A549 (cell line): ENCODE measurements at regions not wholly inside any gene's neighbourhood (a gene's known extent, or its start where the extent isn't known, plus 50 kb on each side); places are given as distances from the start of the nearest gene placed in this dataset.

ENCODE experiments used
- ATAC-seq, 2 experiments: fragments of 200-7000 bp in 1 of 2; fragments of >200 bp in 1 of 2; cut with Nextera tagmentation in 1 of 2; cut with Tn5 transposase in 1 of 2; 3 replicates each; pipeline versions ENCODE4 v1.8.0 to v1.9.1; 2018 to 2020; ENCODE audit warnings: mild to moderate bottlenecking in 1 of 2, moderate library complexity in 1 of 2
- CTCF ChIA-PET: fragments of 300-600 bp; sonication (Branson Sonifier 250); formaldehyde crosslinking; extraction: SDS; loops from one replicate; lab custom pipeline; 2021; ENCODE audit warnings: antibody characterized with exemption, inconsistent platforms; lab: Yijun Ruan, JAX
- POLR2A ChIA-PET: fragments of 350-600 bp; formaldehyde crosslinking; extraction: SDS; loops from one replicate; lab custom pipeline; 2021; ENCODE audit warnings: antibody characterized with exemption, inconsistent platforms; lab: Yijun Ruan, JAX
- DNase-seq, 2 experiments: peaks; one replicate each; pipeline versions ENCODE4 v3.0.0 to v3.0.0-alpha.2; 2011 to 2016; ENCODE audit warnings: low read depth in 1 of 2, low spot score in 1 of 2
- FAIRE-seq: peaks from 2 replicates; lab custom pipeline; 2011; peaks lifted over from hg19 to GRCh38; lab: Jason Lieb, UNC
- H3K27ac ChIP-seq, 2 experiments: fragments of >200 bp; sonication (Bioruptor Twin); formaldehyde crosslinking; 3 replicates each; pipeline ENCODE4 v1.5.1; 2016 to 2017
- H3K4me1 ChIP-seq: fragments of >200 bp; sonication (Bioruptor Twin); formaldehyde crosslinking; 3 replicates; pipeline ENCODE4 v1.6.1; 2016
- H3K4me2 ChIP-seq: fragments of >200 bp; sonication (Bioruptor Twin); formaldehyde crosslinking; 3 replicates; pipeline ENCODE4 v1.6.1; 2016
- H3K4me3 ChIP-seq: fragments of >200 bp; sonication (Bioruptor Twin); formaldehyde crosslinking; 3 replicates; pipeline ENCODE4 v1.5.1; 2016
- H3K9me3 ChIP-seq: fragments of >200 bp; sonication (Bioruptor Twin); formaldehyde crosslinking; 3 replicates; pipeline ENCODE4 v1.6.1; 2016
- CBX2 ChIP-seq: fragments of 200-600 bp; sonication (generic); IDR thresholded peaks from 2 replicates; pipeline ENCODE4 v1.6.1; 2016; ENCODE audit warnings: low read depth, mild to moderate bottlenecking, borderline replicate concordance
- CBX8 ChIP-seq: fragments of 200-600 bp; sonication (generic); IDR thresholded peaks from 2 replicates; pipeline ENCODE4 v1.6.1; 2016
- CEBPB ChIP-seq, 2 experiments: fragments of >200 bp in 1 of 2; sonication (Bioruptor Twin) in 1 of 2; formaldehyde crosslinking in 1 of 2; IDR thresholded peaks; 2 replicates each; pipeline ENCODE4 v1.6.1; 2012 to 2016
- CHD2 ChIP-seq: fragments of 150-350 bp; IDR thresholded peaks from 2 replicates; pipeline ENCODE4 v1.6.1; 2014; ENCODE audit warnings: low read length; ENCODE audit not compliant: partially characterized antibody
- EHF ChIP-seq: fragments of 250-450 bp; sonication (Bioruptor Pico); IDR thresholded peaks from 2 replicates; pipeline ENCODE4 v1.5.0; 2020; ENCODE audit warnings: mild to moderate bottlenecking
- EHMT2 ChIP-seq: fragments of 200-600 bp; sonication (generic); IDR thresholded peaks from 2 replicates; pipeline ENCODE4 v1.6.1; 2016; ENCODE audit warnings: antibody characterized with exemption, low read depth, mild to moderate bottlenecking, moderate library complexity
- EP300 ChIP-seq, 2 experiments: fragments of >200 bp; sonication (Bioruptor Twin); formaldehyde crosslinking; IDR thresholded peaks; 2 replicates in 1 of 2; 3 replicates in 1 of 2; pipeline ENCODE4 v1.6.1; 2016 to 2017
- FOSB ChIP-seq: fragments of 250-450 bp; sonication (Bioruptor Pico); IDR thresholded peaks from 2 replicates; pipeline ENCODE4 v1.5.0; 2020; ENCODE audit warnings: mild to moderate bottlenecking, moderate library complexity
- HDAC2 ChIP-seq: fragments of 200-600 bp; sonication (generic); IDR thresholded peaks from 2 replicates; pipeline ENCODE4 v1.6.1; 2016
- HOXB5 ChIP-seq: fragments of 250-450 bp; sonication (Bioruptor Pico); IDR thresholded peaks from 2 replicates; pipeline ENCODE4 v1.5.0; 2020; ENCODE audit warnings: mild to moderate bottlenecking, moderate library complexity
- KDM5A ChIP-seq: fragments of 200-600 bp; sonication (generic); IDR thresholded peaks from 2 replicates; pipeline ENCODE4 v1.6.1; 2016; ENCODE audit warnings: antibody characterized with exemption, mild to moderate bottlenecking
- NFE2L2 ChIP-seq: fragments of 150-350 bp; conservative IDR thresholded peaks from 2 replicates; pipeline ENCODE4 v1.6.1; 2014; ENCODE audit warnings: low read length
- NPAS2 ChIP-seq: fragments of 250-450 bp; sonication (Bioruptor Pico); IDR thresholded peaks from 2 replicates; pipeline ENCODE4 v1.8.0; 2022; ENCODE audit warnings: mild to moderate bottlenecking, moderate library complexity, borderline replicate concordance
- NR3C1 ChIP-seq: fragments of >200 bp; sonication (Bioruptor Twin); formaldehyde crosslinking; IDR thresholded peaks from 3 replicates; pipeline ENCODE4 v1.6.1; 2017
- RAD21 ChIP-seq, 2 experiments: fragments of >200 bp in 1 of 2; sonication (Bioruptor Twin) in 1 of 2; formaldehyde crosslinking in 1 of 2; IDR thresholded peaks in 1 of 2; conservative IDR thresholded peaks in 1 of 2; 2 replicates in 1 of 2; 3 replicates in 1 of 2; pipeline ENCODE4 v1.6.1; 2012 to 2018; ENCODE audit warnings: inconsistent platforms in 1 of 2
- RARB ChIP-seq: fragments of 250-450 bp; sonication (Bioruptor Pico); IDR thresholded peaks from 2 replicates; pipeline ENCODE4 v1.8.0; 2021; ENCODE audit warnings: mild to moderate bottlenecking, moderate library complexity
- RCOR1 ChIP-seq: fragments of 150-350 bp; IDR thresholded peaks from 2 replicates; pipeline ENCODE4 v1.6.1; 2014; ENCODE audit warnings: antibody characterized with exemption, low read length, low read depth
- RNF2 ChIP-seq: fragments of 200-600 bp; sonication (generic); IDR thresholded peaks from 2 replicates; pipeline ENCODE4 v1.6.1; 2016; ENCODE audit warnings: low read depth, mild to moderate bottlenecking, antibody characterized with exemption, moderate library complexity, borderline replicate concordance
- SMC3 ChIP-seq: fragments of >200 bp; sonication (Bioruptor Twin); formaldehyde crosslinking; IDR thresholded peaks from 3 replicates; pipeline ENCODE4 v1.6.1; 2018; ENCODE audit warnings: inconsistent platforms
- SREBF2 ChIP-seq: fragments of 450-650 bp; IDR thresholded peaks from 2 replicates; pipeline ENCODE4 v1.6.1; 2014; ENCODE audit warnings: mild to moderate bottlenecking, moderate library complexity
- ZC3H11A ChIP-seq: fragments of 450-650 bp; IDR thresholded peaks from 2 replicates; pipeline ENCODE4 v1.6.1; 2014; ENCODE audit warnings: antibody characterized with exemption, mild to moderate bottlenecking
- WGBS: methylation state at CpG from one replicate; pipeline ENCODE4 v1.1.6; 2017; ENCODE audit errors: missing lambda C conversion rate; 5-methylcytosine and 5-hydroxymethylcytosine counted together
- TF ChIP-seq, protein P1 (sequence below): fragments of 250-450 bp; sonication (Bioruptor Pico); IDR thresholded peaks from 2 replicates; pipeline ENCODE4 v1.5.0; 2020; ENCODE audit warnings: low read depth, mild to moderate bottlenecking, moderate library complexity
- TF ChIP-seq, protein P2 (sequence below): fragments of 450-650 bp; IDR thresholded peaks from 2 replicates; pipeline ENCODE4 v1.6.1; 2014; ENCODE audit warnings: antibody characterized with exemption
- TF ChIP-seq, protein P3 (sequence below): fragments of 200-600 bp; sonication (generic); IDR thresholded peaks from 2 replicates; pipeline ENCODE4 v1.6.1; 2016; ENCODE audit warnings: antibody characterized with exemption, mild to moderate bottlenecking, moderate library complexity
- TF ChIP-seq, protein P4 (sequence below): IDR thresholded peaks from 2 replicates; pipeline ENCODE4 v1.6.1; 2012
- TF ChIP-seq, protein P5 (sequence below): IDR thresholded peaks from 2 replicates; pipeline ENCODE4 v1.6.1; 2012

DNA sequence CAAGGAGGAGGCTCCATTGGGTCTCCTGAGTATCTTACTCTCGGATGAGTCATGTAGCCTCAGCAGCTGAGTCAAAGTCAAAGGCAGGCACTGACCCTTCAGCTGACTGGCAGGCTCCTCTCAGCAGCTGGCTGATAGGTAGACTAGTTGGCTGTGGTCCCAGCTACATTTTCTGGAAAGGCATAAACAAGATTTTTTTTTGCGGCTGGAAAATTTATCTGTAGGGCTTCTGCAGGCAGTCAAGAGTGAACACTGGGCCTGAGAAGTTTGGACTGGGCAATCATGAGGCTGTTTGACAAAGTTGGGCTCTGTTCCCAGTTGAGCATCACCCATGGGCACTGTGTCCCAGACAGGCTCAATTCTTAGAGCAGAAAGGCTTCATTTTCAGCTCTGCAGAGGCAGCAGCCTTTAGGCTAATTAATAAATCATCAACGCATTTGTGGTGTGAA lies 796.2 kb downstream of the CCSER2 start:
- FAIRE-seq, result no peak
- no peak for DNase-seq
- POLR2A ChIA-PET, result no interaction called here
- Histone ChIP-seq H3K9me3 (no peaks in the 10 kb centered on the region), H3K27ac (no peak overlapping the region), H3K4me1 (no peaks in the 10 kb centered on the region), H3K4me3 (no peak overlapping the region), H3K4me2 (no peak overlapping the region)
- CTCF ChIA-PET, result no interaction called here
- 6% methylated on average over 3 of the region's 3 CpGs for WGBS
- no peak for ATAC-seq
- TF ChIP-seq RNF2 (no peak), NFE2L2 (no peak), RARB (CRISPR knock-in tag) (no peak), KDM5A (no peak), CEBPB (IDR thresholded peaks at IDR 0.05) (no peak), HDAC2 (no peak), CBX8 (no peak)
- TF ChIP-seq, protein P1, sequence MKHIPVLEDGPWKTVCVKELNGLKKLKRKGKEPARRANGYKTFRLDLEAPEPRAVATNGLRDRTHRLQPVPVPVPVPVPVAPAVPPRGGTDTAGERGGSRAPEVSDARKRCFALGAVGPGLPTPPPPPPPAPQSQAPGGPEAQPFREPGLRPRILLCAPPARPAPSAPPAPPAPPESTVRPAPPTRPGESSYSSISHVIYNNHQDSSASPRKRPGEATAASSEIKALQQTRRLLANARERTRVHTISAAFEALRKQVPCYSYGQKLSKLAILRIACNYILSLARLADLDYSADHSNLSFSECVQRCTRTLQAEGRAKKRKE, result no peak

DNA sequence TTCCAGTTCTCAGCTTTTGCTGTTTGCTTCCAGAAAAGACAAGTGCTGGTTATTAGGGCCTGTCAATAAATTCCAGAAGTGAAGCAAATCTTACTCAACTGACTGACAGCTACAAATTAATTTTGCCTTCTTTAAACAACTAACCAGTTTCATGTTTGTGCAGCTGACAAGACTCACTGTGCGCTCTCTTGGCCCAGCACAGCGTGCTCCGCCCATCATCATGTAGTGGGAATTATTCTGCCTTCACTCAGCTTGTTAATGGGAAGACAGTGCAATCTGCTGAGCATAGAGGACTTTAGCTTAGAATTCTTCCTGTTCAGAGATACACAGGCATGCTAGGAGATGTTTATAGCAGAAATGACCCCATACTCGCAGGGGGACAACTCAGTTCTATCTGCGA lies 808.9 kb downstream of the CCSER2 start:
- Histone ChIP-seq H3K9me3 (no peaks in the 10 kb centered on the region), H3K4me2 (no peak overlapping the region), H3K4me3 (no peak overlapping the region), H3K27ac (no peak overlapping the region), H3K4me1 (no peaks in the 10 kb centered on the region)
- CTCF ChIA-PET, result no interaction called here
- ATAC-seq, result no peak
- POLR2A ChIA-PET, result no interaction called here
- no peak for TF ChIP-seq CBX2
- TF ChIP-seq SREBF2, result no peak
- no peak for TF ChIP-seq RAD21 (conservative IDR thresholded peaks at IDR 0.05 in 1 of 2, IDR thresholded peaks at IDR 0.05 in 1 of 2)
- no peak for DNase-seq
- WGBS, result 13% methylated on average over 5 of the region's 5 CpGs
- no peak for FAIRE-seq

DNA sequence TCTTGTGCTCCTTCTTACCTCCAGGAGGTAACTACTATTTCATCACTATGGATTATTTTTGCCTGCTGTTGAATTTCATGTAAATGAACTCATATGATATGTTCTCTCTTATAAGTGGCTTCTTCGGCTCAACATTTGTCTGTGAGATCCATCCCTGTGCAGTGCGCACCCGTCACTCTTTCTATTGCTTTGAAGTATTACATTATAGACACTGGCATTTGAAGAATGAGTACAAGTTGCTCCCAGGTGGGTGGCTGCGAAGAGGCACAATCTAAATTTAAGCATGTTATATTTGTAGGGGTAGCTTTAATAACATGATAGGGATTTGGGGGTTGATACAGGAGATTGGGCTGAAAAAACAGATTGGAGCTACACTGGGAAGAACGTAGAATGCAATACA lies 809.7 kb downstream of the CCSER2 start:
- no peak overlapping the region for H3K27ac ChIP-seq
- H3K4me2 ChIP-seq, result no peak overlapping the region
- ChIA-PET POLR2A (no interaction called here), CTCF (no interaction called here)
- H3K9me3 ChIP-seq, result no peaks in the 10 kb centered on the region
- 21% methylated on average over 5 of the region's 5 CpGs for WGBS
- H3K4me1 ChIP-seq, result no peaks in the 10 kb centered on the region
- no peak for FAIRE-seq
- TF ChIP-seq FOSB (CRISPR knock-in tag), result no peak
- TF ChIP-seq, protein P2, sequence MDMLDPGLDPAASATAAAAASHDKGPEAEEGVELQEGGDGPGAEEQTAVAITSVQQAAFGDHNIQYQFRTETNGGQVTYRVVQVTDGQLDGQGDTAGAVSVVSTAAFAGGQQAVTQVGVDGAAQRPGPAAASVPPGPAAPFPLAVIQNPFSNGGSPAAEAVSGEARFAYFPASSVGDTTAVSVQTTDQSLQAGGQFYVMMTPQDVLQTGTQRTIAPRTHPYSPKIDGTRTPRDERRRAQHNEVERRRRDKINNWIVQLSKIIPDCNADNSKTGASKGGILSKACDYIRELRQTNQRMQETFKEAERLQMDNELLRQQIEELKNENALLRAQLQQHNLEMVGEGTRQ, result no peak
- TF ChIP-seq EHMT2, result no peak
- no peak for TF ChIP-seq NR3C1
- TF ChIP-seq, protein P3, sequence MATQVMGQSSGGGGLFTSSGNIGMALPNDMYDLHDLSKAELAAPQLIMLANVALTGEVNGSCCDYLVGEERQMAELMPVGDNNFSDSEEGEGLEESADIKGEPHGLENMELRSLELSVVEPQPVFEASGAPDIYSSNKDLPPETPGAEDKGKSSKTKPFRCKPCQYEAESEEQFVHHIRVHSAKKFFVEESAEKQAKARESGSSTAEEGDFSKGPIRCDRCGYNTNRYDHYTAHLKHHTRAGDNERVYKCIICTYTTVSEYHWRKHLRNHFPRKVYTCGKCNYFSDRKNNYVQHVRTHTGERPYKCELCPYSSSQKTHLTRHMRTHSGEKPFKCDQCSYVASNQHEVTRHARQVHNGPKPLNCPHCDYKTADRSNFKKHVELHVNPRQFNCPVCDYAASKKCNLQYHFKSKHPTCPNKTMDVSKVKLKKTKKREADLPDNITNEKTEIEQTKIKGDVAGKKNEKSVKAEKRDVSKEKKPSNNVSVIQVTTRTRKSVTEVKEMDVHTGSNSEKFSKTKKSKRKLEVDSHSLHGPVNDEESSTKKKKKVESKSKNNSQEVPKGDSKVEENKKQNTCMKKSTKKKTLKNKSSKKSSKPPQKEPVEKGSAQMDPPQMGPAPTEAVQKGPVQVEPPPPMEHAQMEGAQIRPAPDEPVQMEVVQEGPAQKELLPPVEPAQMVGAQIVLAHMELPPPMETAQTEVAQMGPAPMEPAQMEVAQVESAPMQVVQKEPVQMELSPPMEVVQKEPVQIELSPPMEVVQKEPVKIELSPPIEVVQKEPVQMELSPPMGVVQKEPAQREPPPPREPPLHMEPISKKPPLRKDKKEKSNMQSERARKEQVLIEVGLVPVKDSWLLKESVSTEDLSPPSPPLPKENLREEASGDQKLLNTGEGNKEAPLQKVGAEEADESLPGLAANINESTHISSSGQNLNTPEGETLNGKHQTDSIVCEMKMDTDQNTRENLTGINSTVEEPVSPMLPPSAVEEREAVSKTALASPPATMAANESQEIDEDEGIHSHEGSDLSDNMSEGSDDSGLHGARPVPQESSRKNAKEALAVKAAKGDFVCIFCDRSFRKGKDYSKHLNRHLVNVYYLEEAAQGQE, result no peak
- no peak for TF ChIP-seq EHF (CRISPR knock-in tag)
- no peak for TF ChIP-seq EP300 (IDR thresholded peaks at IDR 0.05)
- TF ChIP-seq SMC3, result no peak
- TF ChIP-seq CHD2, result no peak
- TF ChIP-seq, protein P4, sequence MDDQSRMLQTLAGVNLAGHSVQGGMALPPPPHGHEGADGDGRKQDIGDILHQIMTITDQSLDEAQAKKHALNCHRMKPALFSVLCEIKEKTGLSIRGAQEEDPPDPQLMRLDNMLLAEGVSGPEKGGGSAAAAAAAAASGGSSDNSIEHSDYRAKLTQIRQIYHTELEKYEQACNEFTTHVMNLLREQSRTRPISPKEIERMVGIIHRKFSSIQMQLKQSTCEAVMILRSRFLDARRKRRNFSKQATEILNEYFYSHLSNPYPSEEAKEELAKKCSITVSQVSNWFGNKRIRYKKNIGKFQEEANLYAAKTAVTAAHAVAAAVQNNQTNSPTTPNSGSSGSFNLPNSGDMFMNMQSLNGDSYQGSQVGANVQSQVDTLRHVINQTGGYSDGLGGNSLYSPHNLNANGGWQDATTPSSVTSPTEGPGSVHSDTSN, result no peak
- no peak for TF ChIP-seq ZC3H11A
- TF ChIP-seq NPAS2 (CRISPR knock-in tag), result no peak
- no peak for TF ChIP-seq RARB (CRISPR knock-in tag)
- TF ChIP-seq RCOR1, result no peak
- no peak for TF ChIP-seq HOXB5
- TF ChIP-seq RAD21 (conservative IDR thresholded peaks at IDR 0.05 in 1 of 2, IDR thresholded peaks at IDR 0.05 in 1 of 2), result no peak
- TF ChIP-seq, protein P5, sequence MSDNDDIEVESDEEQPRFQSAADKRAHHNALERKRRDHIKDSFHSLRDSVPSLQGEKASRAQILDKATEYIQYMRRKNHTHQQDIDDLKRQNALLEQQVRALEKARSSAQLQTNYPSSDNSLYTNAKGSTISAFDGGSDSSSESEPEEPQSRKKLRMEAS, result no peak
- no peak for ATAC-seq
- no peak for DNase-seq
- no peak overlapping the region for H3K4me3 ChIP-seq
